Panc1 (cell line): ENCODE measurements at regions not wholly inside any gene's neighbourhood (a gene's known extent, or its start where the extent isn't known, plus 50 kb on each side); places are given as distances from the start of the nearest gene placed in this dataset.

Experiments
- POLR2AphosphoS5 ChIP-seq: IDR thresholded peaks from 2 replicates; pipeline ENCODE4 v1.6.1; 2012; ENCODE audit warnings: mild to moderate bottlenecking, low read depth, low read length, moderate library complexity
- REST ChIP-seq, 2 experiments: IDR thresholded peaks; 2 replicates each; pipeline ENCODE4 v1.6.1; 2011 to 2012; ENCODE audit warnings: low read depth in 2 of 2, control low read depth in 1 of 2, low read length in 1 of 2, mild to moderate bottlenecking in 1 of 2, moderate library complexity in 1 of 2; ENCODE audit not compliant: insufficient read depth in 1 of 2
- SIN3A ChIP-seq: IDR thresholded peaks from 2 replicates; pipeline ENCODE4 v1.6.1; 2012; ENCODE audit warnings: low read depth, mild to moderate bottlenecking, low read length, moderate library complexity, borderline replicate concordance; ENCODE audit not compliant: insufficient read depth
- TCF7L2 ChIP-seq: IDR thresholded peaks from 2 replicates; pipeline ENCODE4 v1.6.1; 2011; ENCODE audit warnings: mild to moderate bottlenecking, low read depth, low read length, inconsistent platforms
- TF ChIP-seq, protein P1 (sequence below): fragments of 450-650 bp; IDR thresholded peaks from 2 replicates; pipeline ENCODE4 v1.5.1; 2017; ENCODE audit warnings: mild to moderate bottlenecking

GRCh38 chr2:118558846-118559245 is 288.6 kb downstream of the EN1 start:
- TF ChIP-seq, protein P1, sequence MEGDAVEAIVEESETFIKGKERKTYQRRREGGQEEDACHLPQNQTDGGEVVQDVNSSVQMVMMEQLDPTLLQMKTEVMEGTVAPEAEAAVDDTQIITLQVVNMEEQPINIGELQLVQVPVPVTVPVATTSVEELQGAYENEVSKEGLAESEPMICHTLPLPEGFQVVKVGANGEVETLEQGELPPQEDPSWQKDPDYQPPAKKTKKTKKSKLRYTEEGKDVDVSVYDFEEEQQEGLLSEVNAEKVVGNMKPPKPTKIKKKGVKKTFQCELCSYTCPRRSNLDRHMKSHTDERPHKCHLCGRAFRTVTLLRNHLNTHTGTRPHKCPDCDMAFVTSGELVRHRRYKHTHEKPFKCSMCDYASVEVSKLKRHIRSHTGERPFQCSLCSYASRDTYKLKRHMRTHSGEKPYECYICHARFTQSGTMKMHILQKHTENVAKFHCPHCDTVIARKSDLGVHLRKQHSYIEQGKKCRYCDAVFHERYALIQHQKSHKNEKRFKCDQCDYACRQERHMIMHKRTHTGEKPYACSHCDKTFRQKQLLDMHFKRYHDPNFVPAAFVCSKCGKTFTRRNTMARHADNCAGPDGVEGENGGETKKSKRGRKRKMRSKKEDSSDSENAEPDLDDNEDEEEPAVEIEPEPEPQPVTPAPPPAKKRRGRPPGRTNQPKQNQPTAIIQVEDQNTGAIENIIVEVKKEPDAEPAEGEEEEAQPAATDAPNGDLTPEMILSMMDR, result no peak
- TF ChIP-seq POLR2AphosphoS5 (no peak), TCF7L2 (no peak), SIN3A (no peak), REST (IDR thresholded peaks at IDR 0.05; ENCODE audit: insufficient read depth in 1 of 2, low read depth in 2 of 2, low read length in 1 of 2) (no peak)
